Lower leg skin (tissue), 3 donors: ENCODE measurements at regions not wholly inside any gene's neighbourhood (a gene's known extent, or its start where the extent isn't known, plus 50 kb on each side); places are given as distances from the start of the nearest gene placed in this dataset.

Source experiments
- CTCF ChIP-seq, 3 donors: fragments of 450-650 bp; IDR thresholded peaks; one replicate each; pipeline ENCODE4 v1.5.1; 2016; ENCODE audit warnings: antibody characterized with exemption in 3 of 3, mild to moderate bottlenecking in 3 of 3, moderate library complexity in 2 of 3
- POLR2A ChIP-seq, 2 donors: fragments of 450-650 bp; IDR thresholded peaks; one replicate each; pipeline ENCODE4 v1.6.1; 2016 to 2017; ENCODE audit warnings: antibody characterized with exemption in 2 of 2, mild to moderate bottlenecking in 1 of 2, moderate library complexity in 1 of 2

DNA sequence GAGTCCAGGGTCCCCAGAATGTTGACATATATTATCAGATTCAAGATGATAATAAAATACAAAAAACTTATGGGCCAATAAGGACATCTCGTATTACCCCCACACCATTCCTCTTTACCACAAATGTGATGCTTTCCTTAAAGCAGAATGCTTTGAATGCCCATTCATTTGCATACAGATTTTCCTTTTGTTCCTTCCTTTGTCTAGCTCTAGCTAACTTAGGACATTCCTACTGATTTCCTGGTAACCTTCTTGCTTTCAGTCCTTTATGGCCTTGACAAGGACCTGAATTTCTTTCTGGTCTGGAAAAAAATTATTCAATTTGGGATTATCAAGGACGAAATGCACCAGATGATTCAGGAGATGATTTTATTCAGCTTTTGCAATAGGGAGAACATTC lies 304.0 kb downstream of the TMEM114 start:
- TF ChIP-seq CTCF (IDR thresholded peaks at IDR 0.05) (no peak), POLR2A (IDR thresholded peaks at IDR 0.05) (no peak)
